PFSK-1 (cell line): ENCODE measurements at regions not wholly inside any gene's neighbourhood (a gene's known extent, or its start where the extent isn't known, plus 50 kb on each side); places are given as distances from the start of the nearest gene placed in this dataset.

Experiments used
- FOXP2 ChIP-seq: optimal IDR thresholded peaks from 2 replicates; pipeline ENCODE3; 2011; ENCODE audit warnings: borderline replicate concordance, control low read depth, inconsistent platforms; ENCODE audit not compliant: insufficient read depth; ENCODE audit errors: extremely low read length, extremely low read depth
- POLR2AphosphoS5 ChIP-seq: IDR thresholded peaks from 2 replicates; pipeline ENCODE4 v1.6.1; 2012; ENCODE audit warnings: low read depth, mild to moderate bottlenecking, control low read depth, low read length, moderate library complexity
- SIN3A ChIP-seq: IDR thresholded peaks from 2 replicates; pipeline ENCODE4 v1.6.1; 2012; ENCODE audit warnings: mild to moderate bottlenecking, low read length, moderate library complexity, borderline replicate concordance; ENCODE audit not compliant: insufficient read depth
- TAF1 ChIP-seq: IDR thresholded peaks from 2 replicates; pipeline ENCODE4 v1.6.1; 2012; ENCODE audit warnings: low read length, control low read depth, borderline replicate concordance; ENCODE audit not compliant: insufficient read depth
- TF ChIP-seq, protein P1 (sequence below), 2 experiments: IDR thresholded peaks; 2 replicates each; pipeline versions ENCODE4 v1.6.1 to v1.8.0; 2011 to 2012; ENCODE audit warnings: low read depth in 2 of 2, low read length in 2 of 2, control low read depth in 1 of 2, inconsistent platforms in 1 of 2, mild to moderate bottlenecking in 1 of 2, moderate library complexity in 1 of 2; ENCODE audit not compliant: insufficient read depth in 1 of 2

DNA sequence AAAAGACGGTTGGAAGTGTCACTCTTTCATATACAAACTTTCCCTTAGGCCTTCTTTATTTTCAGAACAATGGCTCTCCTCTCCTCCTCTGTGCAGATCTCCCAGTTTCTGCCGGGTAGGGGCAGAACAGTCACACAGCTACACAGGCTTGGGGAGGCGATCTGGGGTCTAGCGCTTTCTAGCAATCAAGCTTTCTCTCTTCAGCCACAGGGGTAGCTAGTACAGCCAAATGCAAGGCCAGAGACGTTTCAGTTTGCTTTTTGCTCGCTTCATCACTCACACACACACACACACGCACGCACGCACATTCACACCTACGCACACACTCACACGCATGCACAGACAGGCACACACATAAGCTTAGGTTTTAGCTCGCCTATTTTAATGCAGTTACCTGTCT is 104.3 kb downstream of the SPATA19 start:
- no peak for TF ChIP-seq POLR2AphosphoS5
- no peak for TF ChIP-seq TAF1
- TF ChIP-seq, protein P1, sequence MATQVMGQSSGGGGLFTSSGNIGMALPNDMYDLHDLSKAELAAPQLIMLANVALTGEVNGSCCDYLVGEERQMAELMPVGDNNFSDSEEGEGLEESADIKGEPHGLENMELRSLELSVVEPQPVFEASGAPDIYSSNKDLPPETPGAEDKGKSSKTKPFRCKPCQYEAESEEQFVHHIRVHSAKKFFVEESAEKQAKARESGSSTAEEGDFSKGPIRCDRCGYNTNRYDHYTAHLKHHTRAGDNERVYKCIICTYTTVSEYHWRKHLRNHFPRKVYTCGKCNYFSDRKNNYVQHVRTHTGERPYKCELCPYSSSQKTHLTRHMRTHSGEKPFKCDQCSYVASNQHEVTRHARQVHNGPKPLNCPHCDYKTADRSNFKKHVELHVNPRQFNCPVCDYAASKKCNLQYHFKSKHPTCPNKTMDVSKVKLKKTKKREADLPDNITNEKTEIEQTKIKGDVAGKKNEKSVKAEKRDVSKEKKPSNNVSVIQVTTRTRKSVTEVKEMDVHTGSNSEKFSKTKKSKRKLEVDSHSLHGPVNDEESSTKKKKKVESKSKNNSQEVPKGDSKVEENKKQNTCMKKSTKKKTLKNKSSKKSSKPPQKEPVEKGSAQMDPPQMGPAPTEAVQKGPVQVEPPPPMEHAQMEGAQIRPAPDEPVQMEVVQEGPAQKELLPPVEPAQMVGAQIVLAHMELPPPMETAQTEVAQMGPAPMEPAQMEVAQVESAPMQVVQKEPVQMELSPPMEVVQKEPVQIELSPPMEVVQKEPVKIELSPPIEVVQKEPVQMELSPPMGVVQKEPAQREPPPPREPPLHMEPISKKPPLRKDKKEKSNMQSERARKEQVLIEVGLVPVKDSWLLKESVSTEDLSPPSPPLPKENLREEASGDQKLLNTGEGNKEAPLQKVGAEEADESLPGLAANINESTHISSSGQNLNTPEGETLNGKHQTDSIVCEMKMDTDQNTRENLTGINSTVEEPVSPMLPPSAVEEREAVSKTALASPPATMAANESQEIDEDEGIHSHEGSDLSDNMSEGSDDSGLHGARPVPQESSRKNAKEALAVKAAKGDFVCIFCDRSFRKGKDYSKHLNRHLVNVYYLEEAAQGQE (IDR thresholded peaks at IDR 0.05; ENCODE audit: insufficient read depth in 1 of 2, low read depth in 2 of 2, low read length in 2 of 2) = no peak
- TF ChIP-seq FOXP2 = no peak
- no peak for TF ChIP-seq SIN3A
